Sigmoid colon (tissue), 4 donors: ENCODE measurements at regions not wholly inside any gene's neighbourhood (a gene's known extent, or its start where the extent isn't known, plus 50 kb on each side); places are given as distances from the start of the nearest gene placed in this dataset.

Experiments used
- CTCF ChIP-seq, 4 experiments: fragments of 450-650 bp in 3 of 4; fragments of 200-600 bp in 1 of 4; IDR thresholded peaks; one replicate each; pipeline ENCODE4 v1.5.1; 2016 to 2019; ENCODE audit warnings: antibody characterized with exemption in 4 of 4, mild to moderate bottlenecking in 3 of 4, moderate library complexity in 2 of 4
- POLR2A ChIP-seq, 2 donors: fragments of 450-650 bp; IDR thresholded peaks; one replicate each; pipeline ENCODE4 v1.6.1; 2016; ENCODE audit warnings: antibody characterized with exemption in 2 of 2, mild to moderate bottlenecking in 2 of 2, moderate library complexity in 2 of 2
- POLR2AphosphoS5 ChIP-seq, 4 donors: sonication (generic); formaldehyde crosslinking; IDR thresholded peaks; one replicate each; pipeline ENCODE4 v1.6.1; 2017; ENCODE audit warnings: antibody characterized with exemption in 4 of 4

- TF ChIP-seq POLR2AphosphoS5 (IDR thresholded peaks at IDR 0.05) (no peak), CTCF (IDR thresholded peaks at IDR 0.05) (no peak), POLR2A (IDR thresholded peaks at IDR 0.05) (no peak)
Measured at GRCh38 chr18:79625195-79625923, 54.2 kb upstream of the CTDP1 start.
